Stomach (tissue), 4 donors: ENCODE measurements at regions not wholly inside any gene's neighbourhood (a gene's known extent, or its start where the extent isn't known, plus 50 kb on each side); places are given as distances from the start of the nearest gene placed in this dataset.
"Not testable (repeated sequence)": the region's sequence is repeated elsewhere in the genome, so short reads cannot be mapped to it uniquely, and the experiment has no call there.

Experiments
- EP300 ChIP-seq: sonication (generic); formaldehyde crosslinking; IDR thresholded peaks from one replicate; pipeline ENCODE4 v1.6.1; 2017; ENCODE audit warnings: antibody characterized with exemption
- POLR2A ChIP-seq, 4 donors: fragments of 450-650 bp; IDR thresholded peaks; one replicate each; pipeline ENCODE4 v1.6.1; 2016; ENCODE audit warnings: antibody characterized with exemption in 4 of 4, control low read depth in 2 of 4, mild to moderate bottlenecking in 1 of 4, moderate library complexity in 1 of 4
- TF ChIP-seq, protein P1 (sequence below), 7 experiments: fragments of 450-650 bp in 4 of 7; fragments of 200-600 bp in 3 of 7; sonication (generic) in 3 of 7; IDR thresholded peaks; one replicate each; pipeline ENCODE4 v1.5.1; 2016 to 2019; ENCODE audit warnings: antibody characterized with exemption in 7 of 7, control low read depth in 2 of 7, mild to moderate bottlenecking in 1 of 7

DNA sequence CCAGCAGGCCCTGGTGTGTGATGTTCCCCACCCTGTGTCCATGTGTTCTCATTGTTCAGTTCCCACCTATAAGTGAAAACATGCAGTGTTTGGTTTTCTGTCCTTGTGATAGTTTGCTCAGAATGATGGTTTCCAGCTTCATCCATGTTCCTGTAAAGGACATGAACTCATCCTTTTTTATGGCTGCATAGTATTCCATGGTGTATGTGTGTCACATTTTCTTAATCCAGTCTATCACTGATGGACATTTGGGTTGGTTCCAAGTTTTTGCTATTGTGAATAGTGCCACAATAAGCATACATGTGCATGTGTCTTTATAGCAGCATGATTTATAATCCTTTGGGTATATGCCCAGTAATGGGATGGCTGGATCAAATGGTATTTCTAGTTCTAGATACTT, 130.4 kb upstream of the FHL2 start:
- TF ChIP-seq, protein P1, sequence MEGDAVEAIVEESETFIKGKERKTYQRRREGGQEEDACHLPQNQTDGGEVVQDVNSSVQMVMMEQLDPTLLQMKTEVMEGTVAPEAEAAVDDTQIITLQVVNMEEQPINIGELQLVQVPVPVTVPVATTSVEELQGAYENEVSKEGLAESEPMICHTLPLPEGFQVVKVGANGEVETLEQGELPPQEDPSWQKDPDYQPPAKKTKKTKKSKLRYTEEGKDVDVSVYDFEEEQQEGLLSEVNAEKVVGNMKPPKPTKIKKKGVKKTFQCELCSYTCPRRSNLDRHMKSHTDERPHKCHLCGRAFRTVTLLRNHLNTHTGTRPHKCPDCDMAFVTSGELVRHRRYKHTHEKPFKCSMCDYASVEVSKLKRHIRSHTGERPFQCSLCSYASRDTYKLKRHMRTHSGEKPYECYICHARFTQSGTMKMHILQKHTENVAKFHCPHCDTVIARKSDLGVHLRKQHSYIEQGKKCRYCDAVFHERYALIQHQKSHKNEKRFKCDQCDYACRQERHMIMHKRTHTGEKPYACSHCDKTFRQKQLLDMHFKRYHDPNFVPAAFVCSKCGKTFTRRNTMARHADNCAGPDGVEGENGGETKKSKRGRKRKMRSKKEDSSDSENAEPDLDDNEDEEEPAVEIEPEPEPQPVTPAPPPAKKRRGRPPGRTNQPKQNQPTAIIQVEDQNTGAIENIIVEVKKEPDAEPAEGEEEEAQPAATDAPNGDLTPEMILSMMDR (IDR thresholded peaks at IDR 0.05): not testable (repeated sequence)
- TF ChIP-seq POLR2A (IDR thresholded peaks at IDR 0.05); EP300: not testable (repeated sequence)
